Nephron progenitor cell (in vitro differentiated cells): ENCODE measurements at regions not wholly inside any gene's neighbourhood (a gene's known extent, or its start where the extent isn't known, plus 50 kb on each side); places are given as distances from the start of the nearest gene placed in this dataset.
A peak's percentile ranks its signal among the peaks of the same experiment; 100 is the strongest.
"Not testable (repeated sequence)": the region's sequence is repeated elsewhere in the genome, so short reads cannot be mapped to it uniquely, and the experiment has no call there.

ENCODE experiments used
- DNase-seq: peaks from one replicate; pipeline ENCODE4 v3.0.0; 2021
- H3K27ac Mint-ChIP-seq: 2 replicates; pipeline ENCODE4 v1.8.0; 2021; ENCODE audit warnings: mild to moderate bottlenecking, moderate library complexity, mixed read lengths
- H3K27me3 Mint-ChIP-seq: 2 replicates; pipeline ENCODE4 v1.8.0; 2021; ENCODE audit warnings: mild to moderate bottlenecking, low read depth, mixed read lengths; ENCODE audit not compliant: poor library complexity
- H3K36me3 Mint-ChIP-seq: 2 replicates; pipeline ENCODE4 v1.8.0; 2021; ENCODE audit warnings: low read depth, mixed read lengths
- H3K4me1 Mint-ChIP-seq: 2 replicates; pipeline ENCODE4 v1.8.0; 2021; ENCODE audit warnings: mixed read lengths
- H3K4me3 Mint-ChIP-seq: 2 replicates; pipeline ENCODE4 v1.8.0; 2021; ENCODE audit warnings: mild to moderate bottlenecking, moderate library complexity, mixed read lengths
- H3K9me3 Mint-ChIP-seq: 2 replicates; pipeline ENCODE4 v1.8.0; 2021; ENCODE audit warnings: mild to moderate bottlenecking, moderate library complexity, mixed read lengths
- CTCF ChIP-seq: fragments of 200-600 bp; sonication (generic); IDR thresholded peaks from 2 replicates; pipeline ENCODE4 v1.5.0; 2021; ENCODE audit warnings: antibody characterized with exemption

GRCh38 chr21:33993286-33994231 is 78.0 kb upstream of the ATP5PO start:
- DNase-seq: no peak
- Mint-ChIP-seq H3K4me3 (no peak overlapping the region), H3K27ac (peak overlapping the region; percentile 12), H3K9me3 (peaks cover 41% of the 10 kb centered on the region), H3K27me3 (peaks cover 4% of the 10 kb centered on the region), H3K36me3 (peaks cover 5% of the 10 kb centered on the region), H3K4me1 (peaks cover 14% of the 10 kb centered on the region)
- no peak for TF ChIP-seq CTCF

- DNase-seq, H3K27me3 Mint-ChIP-seq, H3K36me3 Mint-ChIP-seq, H3K4me3 Mint-ChIP-seq: not testable (repeated sequence)
- H3K4me1 Mint-ChIP-seq: peaks cover 22% of the 10 kb centered on the region
- peak overlapping the region; percentile 74 for H3K27ac Mint-ChIP-seq
- peaks cover 38% of the 10 kb centered on the region for H3K9me3 Mint-ChIP-seq
These were observed 76.8 kb upstream of the ATP5PO start for GRCh38 chr21:33992412-33992811.

GRCh38 chr21:33991133-33991532 is 75.5 kb upstream of the ATP5PO start:
- Mint-ChIP-seq H3K36me3 (no peaks in the 10 kb centered on the region), H3K9me3 (peaks cover 25% of the 10 kb centered on the region), H3K4me1 (peaks cover 31% of the 10 kb centered on the region), H3K4me3 (no peak overlapping the region), H3K27ac (no peak overlapping the region), H3K27me3 (peaks cover 9% of the 10 kb centered on the region)
- no peak for DNase-seq
- no peak for TF ChIP-seq CTCF

GRCh38 chr21:33989440-33989839 is 73.8 kb upstream of the ATP5PO start:
- Mint-ChIP-seq H3K4me1 (peaks cover 48% of the 10 kb centered on the region), H3K36me3 (no peaks in the 10 kb centered on the region), H3K4me3 (no peak overlapping the region), H3K27ac (no peak overlapping the region), H3K27me3 (peaks cover 14% of the 10 kb centered on the region), H3K9me3 (peaks cover 17% of the 10 kb centered on the region)
- TF ChIP-seq CTCF: no peak
- DNase-seq: no peak

DNA sequence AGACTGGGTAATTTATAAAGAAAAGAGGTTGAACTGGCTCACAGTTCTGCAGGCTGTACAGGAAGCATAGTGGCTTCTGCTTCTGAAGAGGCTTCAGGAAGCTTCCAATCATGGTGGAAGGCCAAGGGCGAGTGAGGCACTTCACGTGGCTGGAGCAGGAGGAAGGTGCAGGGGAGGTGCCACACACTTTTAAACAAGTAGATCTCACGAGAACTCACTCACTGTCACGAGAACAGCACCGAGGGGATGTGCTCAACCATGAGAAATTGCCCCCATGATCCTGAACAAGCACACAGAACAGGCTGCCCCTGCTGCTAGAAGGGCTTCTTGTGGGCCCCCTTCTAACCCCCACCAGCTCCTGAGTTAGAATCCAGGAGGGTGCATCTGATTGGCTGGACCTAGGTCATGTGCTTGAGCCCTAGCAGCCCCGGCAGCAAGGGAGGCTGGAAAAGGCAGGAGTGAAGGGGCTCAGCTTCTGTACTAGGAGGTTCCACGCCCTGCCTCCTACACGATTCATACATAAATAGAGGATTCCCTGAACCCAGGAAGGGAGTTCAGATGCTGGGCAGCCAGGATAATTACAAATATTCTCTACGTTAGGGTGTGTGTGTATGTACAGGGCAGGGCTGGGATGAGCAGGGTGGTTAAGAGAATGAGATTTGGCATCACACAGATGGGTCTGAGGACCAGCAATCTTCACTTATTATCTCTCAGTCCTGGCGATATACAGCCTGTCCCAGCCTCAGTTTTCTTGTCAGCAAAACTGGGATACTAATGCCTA is 72.8 kb upstream of the ATP5PO start:
- Mint-ChIP-seq H3K27me3 (peaks cover 14% of the 10 kb centered on the region), H3K4me3 (no peak overlapping the region), H3K27ac (no peak overlapping the region), H3K4me1 (peaks cover 46% of the 10 kb centered on the region), H3K36me3 (no peaks in the 10 kb centered on the region), H3K9me3 (peaks cover 8% of the 10 kb centered on the region)
- no peak for TF ChIP-seq CTCF
- no peak for DNase-seq

- H3K27ac Mint-ChIP-seq: no peak overlapping the region
- H3K36me3 Mint-ChIP-seq: no peaks in the 10 kb centered on the region
- no peak for TF ChIP-seq CTCF
- no peak for DNase-seq
- H3K4me3 Mint-ChIP-seq: no peak overlapping the region
- peaks cover 14% of the 10 kb centered on the region for H3K27me3 Mint-ChIP-seq
- H3K4me1 Mint-ChIP-seq: peaks cover 46% of the 10 kb centered on the region
- H3K9me3 Mint-ChIP-seq: peaks cover 8% of the 10 kb centered on the region
These were observed 71.9 kb upstream of the ATP5PO start for GRCh38 chr21:33987461-33987860.
